HEK293T (cell line): ENCODE measurements at regions not wholly inside any gene's neighbourhood (a gene's known extent, or its start where the extent isn't known, plus 50 kb on each side); places are given as distances from the start of the nearest gene placed in this dataset.

Experiments
- CTCF ChIA-PET: fragments of 350-600 bp; formaldehyde crosslinking; extraction: SDS; loops from one replicate; lab custom pipeline; 2021; ENCODE audit warnings: antibody characterized with exemption, inconsistent platforms; lab: Yijun Ruan, JAX
- POLR2A ChIA-PET: fragments of 350-600 bp; formaldehyde crosslinking; extraction: SDS; loops from one replicate; lab custom pipeline; 2020; ENCODE audit warnings: antibody characterized with exemption, inconsistent platforms; lab: Yijun Ruan, JAX
- DNase-seq: peaks from one replicate; pipeline ENCODE4 v3.0.0; 2012; ENCODE audit warnings: mixed read lengths; ENCODE audit errors: extremely low spot score
- ARNT ChIP-seq: fragments of 450-650 bp; IDR thresholded peaks from 2 replicates; pipeline ENCODE4 v1.6.1; 2017; ENCODE audit warnings: mild to moderate bottlenecking
- BHLHE40 ChIP-seq: fragments of 450-650 bp; IDR thresholded peaks from 2 replicates; pipeline ENCODE4 v1.6.1; 2016; ENCODE audit warnings: mild to moderate bottlenecking, moderate library complexity, borderline replicate concordance
- CTBP1 ChIP-seq: fragments of 450-650 bp; IDR thresholded peaks from 2 replicates; pipeline ENCODE4 v1.6.1; 2016; ENCODE audit warnings: borderline replicate concordance
- ELF4 ChIP-seq: fragments of 450-650 bp; IDR thresholded peaks from 2 replicates; pipeline ENCODE4 v1.6.1; 2017; ENCODE audit warnings: antibody characterized with exemption
- FOXA1 ChIP-seq: fragments of 450-650 bp; IDR thresholded peaks from 2 replicates; pipeline ENCODE4 v1.6.1; 2016; ENCODE audit warnings: mild to moderate bottlenecking
- FOXK2 ChIP-seq: fragments of 450-650 bp; IDR thresholded peaks from 2 replicates; pipeline ENCODE4 v1.6.1; 2016; ENCODE audit warnings: mild to moderate bottlenecking
- FOXM1 ChIP-seq: fragments of 450-650 bp; IDR thresholded peaks from 2 replicates; pipeline ENCODE4 v1.6.1; 2017; ENCODE audit warnings: mild to moderate bottlenecking, borderline replicate concordance
- HDGF ChIP-seq: fragments of 450-650 bp; IDR thresholded peaks from 2 replicates; pipeline ENCODE4 v1.6.1; 2017; ENCODE audit warnings: antibody characterized with exemption, borderline replicate concordance
- L3MBTL2 ChIP-seq: fragments of 450-650 bp; conservative IDR thresholded peaks from 2 replicates; pipeline ENCODE4 v1.6.1; 2016; ENCODE audit warnings: mild to moderate bottlenecking
- LEF1 ChIP-seq: fragments of 450-650 bp; IDR thresholded peaks from 2 replicates; pipeline ENCODE4 v1.6.1; 2017; ENCODE audit warnings: mild to moderate bottlenecking, borderline replicate concordance
- NFRKB ChIP-seq: fragments of 450-650 bp; IDR thresholded peaks from 2 replicates; pipeline ENCODE4 v1.6.1; 2016; ENCODE audit warnings: mild to moderate bottlenecking, moderate library complexity
- SP1 ChIP-seq: fragments of 450-650 bp; IDR thresholded peaks from 2 replicates; pipeline ENCODE4 v1.6.1; 2017
- SUZ12 ChIP-seq: fragments of 450-650 bp; IDR thresholded peaks from 2 replicates; pipeline ENCODE4 v1.6.1; 2016; ENCODE audit warnings: mild to moderate bottlenecking
- TARDBP ChIP-seq: fragments of 450-650 bp; IDR thresholded peaks from 2 replicates; pipeline ENCODE4 v1.6.1; 2016
- ZNF384 ChIP-seq: fragments of 450-650 bp; IDR thresholded peaks from 2 replicates; pipeline ENCODE4 v1.6.1; 2016
- TF ChIP-seq, protein P1 (sequence below): fragments of 450-650 bp; IDR thresholded peaks from 2 replicates; pipeline ENCODE4 v1.6.1; 2016

- ChIA-PET POLR2A (no interaction called here), CTCF (interaction anchor here (0.6 to 0.7 kb wide), 2 partner anchors 86 to 101 kb away, joined by 4 to 5 read pairs; no protein-coding TSS in a partner anchor)
- TF ChIP-seq ZNF384 (no peak), FOXA1 (no peak), CTBP1 (no peak), HDGF (no peak), FOXM1 (no peak), BHLHE40 (no peak), TARDBP (no peak), SP1 (no peak), FOXK2 (no peak), SUZ12 (no peak), LEF1 (no peak), NFRKB (no peak), L3MBTL2 (no peak)
- TF ChIP-seq, protein P1, sequence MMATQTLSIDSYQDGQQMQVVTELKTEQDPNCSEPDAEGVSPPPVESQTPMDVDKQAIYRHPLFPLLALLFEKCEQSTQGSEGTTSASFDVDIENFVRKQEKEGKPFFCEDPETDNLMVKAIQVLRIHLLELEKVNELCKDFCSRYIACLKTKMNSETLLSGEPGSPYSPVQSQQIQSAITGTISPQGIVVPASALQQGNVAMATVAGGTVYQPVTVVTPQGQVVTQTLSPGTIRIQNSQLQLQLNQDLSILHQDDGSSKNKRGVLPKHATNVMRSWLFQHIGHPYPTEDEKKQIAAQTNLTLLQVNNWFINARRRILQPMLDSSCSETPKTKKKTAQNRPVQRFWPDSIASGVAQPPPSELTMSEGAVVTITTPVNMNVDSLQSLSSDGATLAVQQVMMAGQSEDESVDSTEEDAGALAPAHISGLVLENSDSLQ, result no peak
- DNase-seq, result no peak
These were observed 121.2 kb upstream of the PITRM1 start for GRCh38 chr10:3293581-3294431.

- POLR2A ChIA-PET, result no interaction called here
- DNase-seq, result no peak
- TF ChIP-seq, protein P1, result peak; percentile 60
- no peak for TF ChIP-seq LEF1
- CTCF ChIA-PET, result no interaction called here
These were observed 120.1 kb upstream of the PITRM1 start for GRCh38 chr10:3292636-3293035.

GRCh38 chr10:3290550-3290949 is 118.0 kb upstream of the PITRM1 start:
- TF ChIP-seq SP1, result no peak
- TF ChIP-seq CTBP1, result no peak
- TF ChIP-seq TARDBP, result no peak
- no peak for TF ChIP-seq SUZ12
- TF ChIP-seq, protein P1, result no peak
- no peak for TF ChIP-seq LEF1
- TF ChIP-seq FOXA1, result no peak
- TF ChIP-seq ZNF384, result no peak
- TF ChIP-seq HDGF, result no peak
- TF ChIP-seq NFRKB, result no peak
- TF ChIP-seq FOXM1, result no peak
- no peak for TF ChIP-seq ARNT
- TF ChIP-seq BHLHE40, result no peak
- no peak for TF ChIP-seq FOXK2
- TF ChIP-seq L3MBTL2, result no peak
- no peak for TF ChIP-seq ELF4
- no peak for DNase-seq
- POLR2A ChIA-PET, result no interaction called here
- CTCF ChIA-PET, result no interaction called here

DNA sequence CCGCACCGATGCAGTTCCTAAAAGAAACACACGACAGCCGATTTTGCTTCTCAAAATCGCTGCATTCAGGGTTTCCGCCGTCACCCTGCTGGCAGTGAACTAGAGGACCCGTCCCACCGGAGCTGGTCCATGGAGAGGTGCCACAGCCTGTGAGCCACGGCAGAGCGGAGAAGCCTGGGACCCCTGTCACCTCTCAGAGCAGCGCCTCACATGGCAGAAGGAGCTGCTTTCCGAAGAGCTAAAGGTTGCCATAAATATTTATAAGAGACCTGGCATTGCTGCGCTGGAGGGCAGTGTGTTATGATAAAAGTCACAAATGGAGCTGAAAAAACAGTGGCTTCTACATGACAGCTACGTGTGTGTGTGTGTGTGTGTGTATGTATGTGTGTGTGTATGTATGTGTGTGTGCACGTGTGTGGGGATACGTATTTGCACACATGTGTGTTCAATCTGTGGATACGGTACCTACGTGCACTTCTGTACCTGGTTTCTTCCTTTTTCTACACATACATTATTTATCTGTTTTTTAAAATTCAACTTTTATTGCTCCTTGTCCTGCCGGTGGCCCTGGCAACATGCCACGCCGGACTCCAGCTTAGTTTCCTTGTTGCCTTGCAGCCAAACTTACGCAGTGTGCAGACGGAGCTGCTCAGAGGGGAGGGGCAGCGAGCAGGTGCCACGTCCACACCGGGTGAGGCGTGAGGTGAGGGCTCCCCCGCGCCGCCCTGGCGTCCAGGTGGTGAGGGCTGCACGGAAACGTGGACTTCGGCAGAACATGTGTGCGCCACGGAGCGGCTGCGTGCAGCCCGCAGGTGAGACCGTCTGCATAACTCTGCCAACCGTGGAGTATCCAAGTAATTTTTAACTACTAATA is 115.2 kb upstream of the PITRM1 start:
- TF ChIP-seq TARDBP (no peak), FOXK2 (no peak), ELF4 (no peak), HDGF (no peak), ARNT (no peak), SUZ12 (no peak), FOXM1 (no peak), ZNF384 (no peak), FOXA1 (no peak), CTBP1 (no peak), LEF1 (no peak), L3MBTL2 (no peak), BHLHE40 (no peak), NFRKB (no peak), SP1 (no peak)
- TF ChIP-seq, protein P1, result no peak
- ChIA-PET POLR2A (no interaction called here), CTCF (no interaction called here)
- peak; percentile 36 for DNase-seq

- DNase-seq, result no peak
- CTCF ChIA-PET, result no interaction called here
- no peak for TF ChIP-seq FOXM1
- TF ChIP-seq SUZ12, result no peak
- no peak for TF ChIP-seq CTBP1
- TF ChIP-seq L3MBTL2, result no peak
- no peak for TF ChIP-seq SP1
- POLR2A ChIA-PET, result no interaction called here
These were observed 110.1 kb upstream of the PITRM1 start for GRCh38 chr10:3282674-3283017.
